PC-3 (cell line): ENCODE measurements at regions not wholly inside any gene's neighbourhood (a gene's known extent, or its start where the extent isn't known, plus 50 kb on each side); places are given as distances from the start of the nearest gene placed in this dataset.
"Not testable (repeated sequence)": the region's sequence is repeated elsewhere in the genome, so short reads cannot be mapped to it uniquely, and the experiment has no call there.

Source experiments
- ATAC-seq: fragments of 200-7000 bp; cut with Tn5 transposase; 2 replicates; pipeline ENCODE4 v1.9.1; 2020; ENCODE audit warnings: mild to moderate bottlenecking, moderate library complexity
- BruUV-seq: library from RNA; stranded (reverse); fragments of 400-500 nt; replicated peaks from 2 replicates; lab custom pipeline; 2021; lab: Mats Ljungman, UMichigan
- CTCF ChIA-PET: fragments of 300-600 bp; sonication (Branson Sonifier 250); formaldehyde crosslinking; loops from one replicate; lab custom pipeline; 2022; ENCODE audit warnings: antibody characterized with exemption; lab: Charles Lee
- POLR2A ChIA-PET: fragments of 300-600 bp; sonication (Branson Sonifier 250); formaldehyde crosslinking; loops from one replicate; lab custom pipeline; 2022; ENCODE audit warnings: antibody characterized with exemption; ENCODE audit not compliant: unreplicated experiment; lab: Charles Lee
- DNase-seq: peaks from one replicate; pipeline ENCODE4 v3.0.0-alpha.2; 2015
- H2AFZ ChIP-seq: fragments of 300-600 bp; sonication (generic); 2 replicates; pipeline ENCODE4 v1.6.0; 2016; ENCODE audit warnings: antibody characterized with exemption, low read length
- H3F3A ChIP-seq: fragments of 300-600 bp; sonication (generic); one replicate; pipeline ENCODE4 v1.6.0; 2017; ENCODE audit warnings: antibody characterized with exemption, low read length, control low read depth, mild to moderate bottlenecking; ENCODE audit not compliant: unreplicated experiment
- H3K27ac ChIP-seq: fragments of 300-600 bp; sonication (generic); 2 replicates; pipeline ENCODE4 v1.5.1; 2016; ENCODE audit warnings: mild to moderate bottlenecking, low read length
- H3K27me3 ChIP-seq: fragments of 300-600 bp; sonication (generic); 2 replicates; pipeline ENCODE4 v1.6.1; 2016; ENCODE audit warnings: low read length, mixed read lengths
- H3K36me3 ChIP-seq: fragments of 300-600 bp; sonication (generic); 2 replicates; pipeline ENCODE4 v1.6.1; 2016; ENCODE audit warnings: low read depth, mixed run types, low read length, mixed read lengths
- H3K4me1 ChIP-seq: fragments of 300-600 bp; sonication (generic); 2 replicates; pipeline ENCODE4 v1.5.1; 2016; ENCODE audit warnings: low read length; ENCODE audit not compliant: insufficient read depth
- H3K4me2 ChIP-seq: fragments of 300-600 bp; sonication (generic); 2 replicates; pipeline ENCODE4 v1.6.0; 2016; ENCODE audit warnings: low read length
- H3K4me3 ChIP-seq: fragments of 300-600 bp; sonication (generic); 2 replicates; pipeline ENCODE4 v1.5.1; 2016; ENCODE audit warnings: mild to moderate bottlenecking, low read length, mixed read lengths
- H3K79me2 ChIP-seq: fragments of 300-600 bp; sonication (generic); 2 replicates; pipeline ENCODE4 v1.6.1; 2017; ENCODE audit warnings: low read length, mixed read lengths
- H3K9ac ChIP-seq: fragments of 300-600 bp; sonication (generic); 2 replicates; pipeline ENCODE4 v1.6.0; 2016; ENCODE audit warnings: mild to moderate bottlenecking, low read length
- H3K9me2 ChIP-seq: fragments of 300-600 bp; sonication (generic); replicated peaks from 2 replicates; pipeline ENCODE4 v1.6.1; 2016; ENCODE audit warnings: mixed run types, low read length, mixed read lengths
- H3K9me3 ChIP-seq: fragments of 300-600 bp; sonication (generic); 2 replicates; pipeline ENCODE4 v1.6.1; 2016; ENCODE audit warnings: low read length, mixed read lengths
- H4K20me1 ChIP-seq: fragments of 300-600 bp; sonication (generic); 2 replicates; pipeline ENCODE4 v1.6.1; 2016; ENCODE audit warnings: low read length, mixed read lengths
- EZH2 ChIP-seq: fragments of 300-600 bp; sonication (generic); IDR thresholded peaks from one replicate; pipeline ENCODE4 v1.6.1; 2017; ENCODE audit warnings: antibody characterized with exemption, mild to moderate bottlenecking, low read length; ENCODE audit not compliant: unreplicated experiment
- EZH2phosphoT487 ChIP-seq: fragments of 300-600 bp; sonication (generic); IDR thresholded peaks from 2 replicates; pipeline ENCODE4 v1.6.1; 2018; ENCODE audit warnings: mild to moderate bottlenecking, antibody characterized with exemption, low read length, borderline replicate concordance
- intact Hi-C: fragments of 100-400 bp; cut with micrococcal nuclease; formaldehyde crosslinking; loops from 2 replicates; pipeline ENCODE4 v1.9.0; 2023
- TF ChIP-seq, protein P1 (sequence below): fragments of 300-600 bp; sonication (generic); conservative IDR thresholded peaks from 2 replicates; pipeline ENCODE4 v1.5.1; 2017; ENCODE audit warnings: antibody characterized with exemption, low read depth, mild to moderate bottlenecking, low read length

GRCh38 chr10:42149722-42150427 is 488.5 kb downstream of the ZNF33B start:
- Histone ChIP-seq H3K9me2 (no peaks in the 10 kb centered on the region), H3K9me3 (0 out of 2 replicates have a peak, but pooled peaks cover 3% of the 10 kb centered on the region), H3K27ac (no peak overlapping the region), H3K4me3 (no peak overlapping the region), H3K4me2 (no peak overlapping the region), H3K79me2 (no peaks in the 10 kb centered on the region), H3F3A (no peaks in the 10 kb centered on the region), H3K36me3 (no peaks in the 10 kb centered on the region), H3K27me3 (no peaks in the 10 kb centered on the region), H2AFZ (no peak overlapping the region), H4K20me1 (no peaks in the 10 kb centered on the region), H3K4me1 (no peaks in the 10 kb centered on the region), H3K9ac (no peak overlapping the region)
- intact Hi-C loops: no loop called here
- no TSS peak for BruUV-seq
- ChIA-PET CTCF (no interaction called here), POLR2A (no interaction called here)
- TF ChIP-seq, protein P1, sequence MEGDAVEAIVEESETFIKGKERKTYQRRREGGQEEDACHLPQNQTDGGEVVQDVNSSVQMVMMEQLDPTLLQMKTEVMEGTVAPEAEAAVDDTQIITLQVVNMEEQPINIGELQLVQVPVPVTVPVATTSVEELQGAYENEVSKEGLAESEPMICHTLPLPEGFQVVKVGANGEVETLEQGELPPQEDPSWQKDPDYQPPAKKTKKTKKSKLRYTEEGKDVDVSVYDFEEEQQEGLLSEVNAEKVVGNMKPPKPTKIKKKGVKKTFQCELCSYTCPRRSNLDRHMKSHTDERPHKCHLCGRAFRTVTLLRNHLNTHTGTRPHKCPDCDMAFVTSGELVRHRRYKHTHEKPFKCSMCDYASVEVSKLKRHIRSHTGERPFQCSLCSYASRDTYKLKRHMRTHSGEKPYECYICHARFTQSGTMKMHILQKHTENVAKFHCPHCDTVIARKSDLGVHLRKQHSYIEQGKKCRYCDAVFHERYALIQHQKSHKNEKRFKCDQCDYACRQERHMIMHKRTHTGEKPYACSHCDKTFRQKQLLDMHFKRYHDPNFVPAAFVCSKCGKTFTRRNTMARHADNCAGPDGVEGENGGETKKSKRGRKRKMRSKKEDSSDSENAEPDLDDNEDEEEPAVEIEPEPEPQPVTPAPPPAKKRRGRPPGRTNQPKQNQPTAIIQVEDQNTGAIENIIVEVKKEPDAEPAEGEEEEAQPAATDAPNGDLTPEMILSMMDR: no peak
- no peak for TF ChIP-seq EZH2phosphoT487
- no peak for ATAC-seq
- DNase-seq: no peak

DNA sequence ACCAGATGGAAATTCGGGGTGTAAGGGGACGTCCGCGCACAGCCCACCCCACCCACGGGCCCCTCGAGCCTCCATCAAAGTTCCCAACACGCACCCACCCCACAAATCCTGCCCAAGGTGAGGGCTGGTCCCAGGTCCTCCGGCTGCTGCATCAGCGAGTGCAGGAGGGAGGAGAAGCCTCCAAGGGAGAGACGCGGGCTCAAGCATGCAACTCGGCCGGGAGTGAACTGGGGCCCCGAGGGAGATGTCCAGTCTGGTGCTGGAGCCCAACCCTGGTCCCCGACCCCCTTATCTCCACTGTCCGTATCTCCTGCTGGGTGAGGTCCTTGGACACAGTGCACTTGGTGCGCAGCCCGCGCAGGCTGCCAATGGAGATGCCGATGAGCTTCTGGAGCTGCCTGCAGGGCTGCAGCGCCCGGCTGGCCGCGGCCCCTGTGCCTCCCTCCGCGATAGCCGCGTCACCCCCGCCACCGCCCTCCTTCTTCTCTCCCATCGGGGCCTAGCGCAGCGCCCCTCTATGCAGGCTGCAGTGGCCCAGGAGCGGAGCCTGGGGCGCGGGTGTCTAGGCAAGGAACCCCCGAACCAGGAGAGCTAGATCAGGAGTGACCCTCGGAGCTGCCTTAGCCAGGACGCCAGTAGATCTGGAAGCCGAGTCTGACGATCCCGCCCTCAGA is 489.2 kb downstream of the ZNF33B start:
- CTCF ChIA-PET: no interaction called here

DNA sequence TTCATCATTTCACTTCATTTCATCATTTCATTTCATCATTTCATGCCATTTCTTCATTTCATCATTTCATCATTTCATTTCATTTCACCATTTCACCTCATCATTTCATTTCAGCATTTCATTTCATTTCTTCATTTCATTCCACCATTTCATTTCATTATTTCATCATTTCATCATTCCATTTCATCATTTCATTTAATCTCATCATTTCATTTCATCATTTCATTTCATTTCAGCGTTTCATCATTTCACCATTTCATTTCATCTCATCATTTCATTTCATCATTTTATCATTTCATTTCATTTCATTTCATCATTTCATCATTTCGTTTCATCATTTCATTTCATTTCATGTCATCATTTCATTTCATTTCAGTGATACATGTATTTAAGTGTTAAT is 492.2 kb downstream of the ZNF33B start:
- H3K36me3 ChIP-seq, H3K9me2 ChIP-seq, H3K4me2 ChIP-seq, DNase-seq, H4K20me1 ChIP-seq, BruUV-seq, H3K79me2 ChIP-seq, H3K27ac ChIP-seq, H3K4me1 ChIP-seq, CTCF ChIA-PET, H2AFZ ChIP-seq, H3K9ac ChIP-seq, H3K27me3 ChIP-seq, H3K9me3 ChIP-seq, intact Hi-C loops, ATAC-seq, H3K4me3 ChIP-seq, POLR2A ChIA-PET, H3F3A ChIP-seq: not testable (repeated sequence)

More for the DNA sequence above, 489.2 kb downstream of the ZNF33B start:
- Histone ChIP-seq H3K36me3 (no peaks in the 10 kb centered on the region), H3K9ac (no peak overlapping the region), H3K27ac (no peak overlapping the region), H2AFZ (no peak overlapping the region), H3K27me3 (no peaks in the 10 kb centered on the region), H3K4me3 (no peak overlapping the region), H3K79me2 (no peaks in the 10 kb centered on the region), H3K9me3 (0 out of 2 replicates have a peak, but pooled peaks cover 3% of the 10 kb centered on the region), H3F3A (no peaks in the 10 kb centered on the region), H4K20me1 (no peaks in the 10 kb centered on the region), H3K9me2 (no peaks in the 10 kb centered on the region), H3K4me2 (no peak overlapping the region), H3K4me1 (no peaks in the 10 kb centered on the region)
- POLR2A ChIA-PET: no interaction called here
- intact Hi-C loops: no loop called here
- DNase-seq (no peak), ATAC-seq (no peak)
- BruUV-seq: no TSS peak
- TF ChIP-seq, protein P1: no peak
- TF ChIP-seq EZH2 (no peak), EZH2phosphoT487 (no peak)

GRCh38 chr10:42138023-42138422 is 500.3 kb downstream of the ZNF33B start:
- H3F3A ChIP-seq, H3K4me1 ChIP-seq, BruUV-seq, H3K36me3 ChIP-seq, H3K9me2 ChIP-seq, H3K27me3 ChIP-seq, ATAC-seq, H4K20me1 ChIP-seq, H3K4me3 ChIP-seq, H3K9me3 ChIP-seq, H3K27ac ChIP-seq, H3K4me2 ChIP-seq, intact Hi-C loops, H3K79me2 ChIP-seq, POLR2A ChIA-PET, H3K9ac ChIP-seq, H2AFZ ChIP-seq, CTCF ChIA-PET, DNase-seq: not testable (repeated sequence)
